ENCODE measurements at regions not wholly inside any gene's neighbourhood (a gene's known extent, or its start where the extent isn't known, plus 50 kb on each side); places are given as distances from the start of the nearest gene placed in this dataset.

DNA sequence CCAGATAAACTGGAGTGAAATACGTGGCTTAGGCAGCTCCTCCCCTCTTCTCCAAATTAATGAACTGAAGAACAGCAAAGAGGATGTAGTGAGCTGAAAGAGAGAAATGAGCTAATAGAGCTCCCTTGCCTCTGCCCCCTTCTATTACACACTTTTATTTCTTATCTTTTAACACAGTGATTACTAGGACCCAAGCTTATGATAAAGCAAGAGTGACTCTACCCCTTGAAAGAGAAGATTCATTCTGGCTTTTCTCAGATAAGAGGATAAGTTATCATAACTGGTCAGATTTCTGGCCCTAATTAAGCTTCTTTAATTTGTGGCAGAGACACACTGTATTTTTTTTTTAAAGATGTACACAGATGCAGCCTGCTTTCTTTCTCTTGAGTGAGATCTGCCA lies 102.2 kb downstream of the MSTN start:
- TF ChIP-seq, protein P1, sequence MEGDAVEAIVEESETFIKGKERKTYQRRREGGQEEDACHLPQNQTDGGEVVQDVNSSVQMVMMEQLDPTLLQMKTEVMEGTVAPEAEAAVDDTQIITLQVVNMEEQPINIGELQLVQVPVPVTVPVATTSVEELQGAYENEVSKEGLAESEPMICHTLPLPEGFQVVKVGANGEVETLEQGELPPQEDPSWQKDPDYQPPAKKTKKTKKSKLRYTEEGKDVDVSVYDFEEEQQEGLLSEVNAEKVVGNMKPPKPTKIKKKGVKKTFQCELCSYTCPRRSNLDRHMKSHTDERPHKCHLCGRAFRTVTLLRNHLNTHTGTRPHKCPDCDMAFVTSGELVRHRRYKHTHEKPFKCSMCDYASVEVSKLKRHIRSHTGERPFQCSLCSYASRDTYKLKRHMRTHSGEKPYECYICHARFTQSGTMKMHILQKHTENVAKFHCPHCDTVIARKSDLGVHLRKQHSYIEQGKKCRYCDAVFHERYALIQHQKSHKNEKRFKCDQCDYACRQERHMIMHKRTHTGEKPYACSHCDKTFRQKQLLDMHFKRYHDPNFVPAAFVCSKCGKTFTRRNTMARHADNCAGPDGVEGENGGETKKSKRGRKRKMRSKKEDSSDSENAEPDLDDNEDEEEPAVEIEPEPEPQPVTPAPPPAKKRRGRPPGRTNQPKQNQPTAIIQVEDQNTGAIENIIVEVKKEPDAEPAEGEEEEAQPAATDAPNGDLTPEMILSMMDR (IDR thresholded peaks at IDR 0.05; ENCODE audit: insufficient read depth, low read depth, low read length, missing control alignments): no peak
- H3K4me3 ChIP-seq (ENCODE audit: low read length): no peak overlapping the region
- no peak for DNase-seq (ENCODE audit: low read depth)

DNA sequence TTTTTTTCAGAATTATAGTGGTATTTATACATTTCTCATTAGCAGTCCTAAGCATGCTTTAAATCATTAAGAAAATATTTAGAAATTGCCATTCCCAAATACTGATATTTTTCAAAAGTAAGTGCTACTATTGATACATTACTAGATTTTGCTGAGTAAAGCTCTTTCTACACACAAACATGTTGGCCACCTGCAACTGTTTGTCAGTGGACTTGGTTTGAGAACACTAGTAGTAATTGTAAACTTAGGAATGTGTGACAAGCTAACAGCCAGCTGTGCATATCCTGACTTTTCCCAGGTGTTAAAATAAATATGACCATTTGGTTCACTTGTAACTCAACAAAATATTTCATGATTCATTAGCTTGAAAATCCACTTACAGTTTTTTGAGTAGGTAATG lies 103.1 kb downstream of the MSTN start:
- H3K4me3 ChIP-seq (ENCODE audit: low read length): no peak overlapping the region
- DNase-seq (ENCODE audit: low read depth): no peak
- TF ChIP-seq, protein P1 (IDR thresholded peaks at IDR 0.05; ENCODE audit: insufficient read depth, low read depth, low read length, missing control alignments): no peak

DNA sequence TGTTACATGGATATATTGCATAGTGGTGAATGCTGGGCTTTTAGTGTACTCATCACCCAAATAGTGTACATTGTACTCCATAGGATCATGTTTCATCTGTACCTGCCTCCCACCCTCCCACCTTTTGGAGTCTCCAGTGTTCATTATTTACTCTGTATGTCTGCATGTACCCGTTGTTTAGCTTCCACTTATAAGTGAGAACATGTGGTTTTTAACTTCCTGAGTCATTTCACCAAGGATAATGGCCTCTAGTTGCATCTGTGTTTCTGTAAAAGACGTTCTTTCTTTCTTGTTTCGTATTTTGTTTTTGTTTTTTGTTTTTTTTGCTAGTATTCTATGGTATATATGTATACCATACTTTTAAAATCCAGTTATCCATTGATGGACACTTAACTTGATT lies 107.5 kb downstream of the MSTN start:
- H3K4me3 ChIP-seq (ENCODE audit: low read length): no peak overlapping the region
- no peak for DNase-seq (ENCODE audit: low read depth)
- TF ChIP-seq, protein P1 (IDR thresholded peaks at IDR 0.05; ENCODE audit: insufficient read depth, low read depth, low read length, missing control alignments): no peak

DNA sequence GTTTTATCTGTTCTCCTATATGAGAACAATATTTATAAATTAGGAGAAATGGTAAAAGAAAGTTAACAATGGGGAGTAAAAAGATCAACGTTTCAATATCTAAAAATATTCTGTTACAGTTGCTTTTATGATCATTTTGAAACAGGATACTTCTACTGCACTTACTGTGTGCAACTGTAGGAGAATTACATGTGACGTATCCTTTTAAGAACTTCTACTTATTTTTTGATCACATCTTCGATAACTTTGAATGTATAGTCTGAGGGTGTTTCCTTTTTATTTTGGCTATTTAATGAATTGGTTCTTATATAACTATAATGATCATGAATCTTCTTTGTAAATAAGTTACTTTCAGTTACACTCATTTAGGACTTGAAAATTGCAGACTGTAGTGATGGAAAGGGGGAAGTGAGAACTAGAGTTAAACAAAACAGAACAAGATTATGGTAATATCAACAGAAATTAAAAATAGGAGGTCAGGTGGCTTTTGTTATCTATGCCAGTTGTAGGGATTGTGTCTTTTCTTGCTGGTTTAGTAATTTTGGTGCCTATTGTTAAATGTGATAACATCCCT lies 109.9 kb downstream of the MSTN start:
- no peak overlapping the region for H3K4me3 ChIP-seq (ENCODE audit: low read length)

DNA sequence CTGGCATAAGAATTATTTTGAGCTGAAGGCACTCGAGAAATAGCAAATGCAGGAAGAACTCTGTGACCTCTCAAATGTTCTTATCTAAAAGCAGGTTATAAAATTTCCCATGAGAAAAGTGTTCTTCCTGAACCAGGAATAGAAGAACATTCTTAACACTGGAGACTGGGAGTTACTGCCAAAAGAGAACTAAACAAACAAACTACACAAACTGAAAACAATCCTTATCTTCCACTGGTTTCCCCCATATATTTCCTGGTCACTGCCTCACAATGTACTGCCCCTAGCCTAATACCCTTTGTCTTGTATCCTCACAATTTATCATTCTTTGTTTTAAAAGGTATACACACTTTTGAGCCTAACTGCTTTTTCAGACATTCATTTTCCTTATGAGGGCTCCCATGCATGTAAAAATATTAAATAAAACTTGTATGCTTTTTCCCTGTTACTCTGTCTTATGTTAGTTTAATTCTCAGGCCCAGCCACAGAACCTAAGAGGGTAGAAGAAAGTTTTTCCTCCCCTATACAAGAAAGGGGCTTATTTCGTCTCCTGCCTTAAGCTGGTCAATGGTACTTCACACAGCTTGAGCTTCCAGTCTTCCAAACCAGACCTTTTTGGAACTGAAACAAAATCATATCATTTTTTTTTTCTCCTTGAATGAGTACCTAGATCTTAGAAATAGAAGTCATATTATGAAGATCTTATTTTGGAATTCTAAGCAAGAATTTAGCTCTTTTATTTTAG lies 110.6 kb downstream of the MSTN start:
- DNase-seq (ENCODE audit: low read depth): no peak
- TF ChIP-seq, protein P1 (IDR thresholded peaks at IDR 0.05; ENCODE audit: insufficient read depth, low read depth, low read length, missing control alignments): no peak
- no peak overlapping the region for H3K4me3 ChIP-seq (ENCODE audit: low read length)

More for the DNA sequence above, 109.9 kb downstream of the MSTN start:
- no peak for DNase-seq (ENCODE audit: low read depth)
- TF ChIP-seq, protein P1 (IDR thresholded peaks at IDR 0.05; ENCODE audit: insufficient read depth, low read depth, low read length, missing control alignments): no peak

DNA sequence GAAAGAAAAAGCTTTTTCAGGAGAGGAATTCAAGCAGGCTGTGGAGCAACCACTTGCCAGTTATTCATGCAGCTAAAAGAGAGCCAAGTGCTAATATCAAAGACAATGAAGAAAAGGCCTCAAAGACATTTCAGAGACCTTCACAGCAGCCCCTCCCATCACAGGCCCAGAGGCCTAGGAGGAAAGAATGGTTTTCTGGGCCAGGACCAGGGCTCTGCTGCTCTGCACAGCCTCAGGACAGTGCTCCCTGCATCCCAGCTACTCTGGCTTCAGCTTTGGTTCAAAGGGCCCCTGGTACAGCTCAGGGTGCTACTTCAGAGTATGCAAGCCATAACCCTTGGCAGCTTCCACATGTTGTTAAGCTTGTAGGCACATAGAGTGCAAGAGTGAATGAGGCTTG lies 119.5 kb downstream of the MSTN start:
- TF ChIP-seq, protein P1 (IDR thresholded peaks at IDR 0.05; ENCODE audit: insufficient read depth, low read depth, low read length, missing control alignments): no peak
- no peak for DNase-seq (ENCODE audit: low read depth)
- no peak overlapping the region for H3K4me3 ChIP-seq (ENCODE audit: low read length)

DNA sequence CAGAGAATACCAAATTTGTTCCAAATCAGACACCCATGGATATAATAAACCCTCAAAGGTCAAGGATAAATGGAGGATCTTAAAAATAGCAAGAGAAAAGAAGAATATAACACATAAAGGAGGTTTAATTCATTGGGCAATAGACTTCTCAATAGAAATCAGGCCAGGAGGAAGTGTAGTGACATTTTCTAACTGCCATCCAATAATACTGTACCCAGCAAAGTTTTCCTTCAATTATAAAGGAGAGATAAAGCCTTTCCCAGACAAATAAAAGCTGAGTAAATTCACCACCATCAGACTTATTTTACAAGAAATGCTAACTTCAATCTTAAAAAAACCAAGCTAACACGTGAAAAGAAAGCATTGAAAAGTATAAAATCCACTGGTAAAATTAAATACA lies 121.6 kb downstream of the MSTN start:
- H3K4me3 ChIP-seq (ENCODE audit: low read length): no peak overlapping the region
- TF ChIP-seq, protein P1 (IDR thresholded peaks at IDR 0.05; ENCODE audit: insufficient read depth, low read depth, low read length, missing control alignments): no peak
- DNase-seq (ENCODE audit: low read depth): no peak
